GM10248 (cell line): ENCODE measurements at regions not wholly inside any gene's neighbourhood (a gene's known extent, or its start where the extent isn't known, plus 50 kb on each side); places are given as distances from the start of the nearest gene placed in this dataset.

Experiments used
- CTCF ChIA-PET: fragments of 300-600 bp; sonication (Branson Sonifier 250); formaldehyde crosslinking; extraction: SDS; loops from one replicate; lab custom pipeline; 2021; ENCODE audit warnings: antibody characterized with exemption; lab: Yijun Ruan, JAX
- POLR2A ChIA-PET: fragments of 350-650 bp; sonication (Branson Sonifier 250); formaldehyde crosslinking; extraction: SDS; loops from one replicate; lab custom pipeline; 2020; ENCODE audit warnings: antibody characterized with exemption; lab: Yijun Ruan, JAX
- DNase-seq: peaks from one replicate; pipeline ENCODE4 v3.0.0; 2012; ENCODE audit errors: extremely low spot score
- TF ChIP-seq, protein P1 (sequence below): IDR thresholded peaks from 2 replicates; pipeline ENCODE4 v1.5.1; 2012; ENCODE audit warnings: mild to moderate bottlenecking, low read depth; ENCODE audit errors: extremely low read depth, missing control alignments, control extremely low read depth

- ChIA-PET CTCF (interaction anchor here (1.2 to 1.8 kb wide), 2 partner anchors 9 kb away, joined by 3 to 4 read pairs; no protein-coding TSS in a partner anchor), POLR2A (no interaction called here)
- TF ChIP-seq, protein P1, sequence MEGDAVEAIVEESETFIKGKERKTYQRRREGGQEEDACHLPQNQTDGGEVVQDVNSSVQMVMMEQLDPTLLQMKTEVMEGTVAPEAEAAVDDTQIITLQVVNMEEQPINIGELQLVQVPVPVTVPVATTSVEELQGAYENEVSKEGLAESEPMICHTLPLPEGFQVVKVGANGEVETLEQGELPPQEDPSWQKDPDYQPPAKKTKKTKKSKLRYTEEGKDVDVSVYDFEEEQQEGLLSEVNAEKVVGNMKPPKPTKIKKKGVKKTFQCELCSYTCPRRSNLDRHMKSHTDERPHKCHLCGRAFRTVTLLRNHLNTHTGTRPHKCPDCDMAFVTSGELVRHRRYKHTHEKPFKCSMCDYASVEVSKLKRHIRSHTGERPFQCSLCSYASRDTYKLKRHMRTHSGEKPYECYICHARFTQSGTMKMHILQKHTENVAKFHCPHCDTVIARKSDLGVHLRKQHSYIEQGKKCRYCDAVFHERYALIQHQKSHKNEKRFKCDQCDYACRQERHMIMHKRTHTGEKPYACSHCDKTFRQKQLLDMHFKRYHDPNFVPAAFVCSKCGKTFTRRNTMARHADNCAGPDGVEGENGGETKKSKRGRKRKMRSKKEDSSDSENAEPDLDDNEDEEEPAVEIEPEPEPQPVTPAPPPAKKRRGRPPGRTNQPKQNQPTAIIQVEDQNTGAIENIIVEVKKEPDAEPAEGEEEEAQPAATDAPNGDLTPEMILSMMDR: no peak
- no peak for DNase-seq
These were observed 78.1 kb upstream of the PELI2 start for GRCh38 chr14:56040121-56040520.

- POLR2A ChIA-PET: no interaction called here
- TF ChIP-seq, protein P1: no peak
- CTCF ChIA-PET: interaction anchor here (0.7 to 1.2 kb wide), 5 partner anchors 8 to 24 kb away, joined by 3 to 5 read pairs (median 3); no protein-coding TSS in a partner anchor
- DNase-seq: no peak
These were observed 74.0 kb upstream of the PELI2 start for GRCh38 chr14:56044196-56044595.

DNA sequence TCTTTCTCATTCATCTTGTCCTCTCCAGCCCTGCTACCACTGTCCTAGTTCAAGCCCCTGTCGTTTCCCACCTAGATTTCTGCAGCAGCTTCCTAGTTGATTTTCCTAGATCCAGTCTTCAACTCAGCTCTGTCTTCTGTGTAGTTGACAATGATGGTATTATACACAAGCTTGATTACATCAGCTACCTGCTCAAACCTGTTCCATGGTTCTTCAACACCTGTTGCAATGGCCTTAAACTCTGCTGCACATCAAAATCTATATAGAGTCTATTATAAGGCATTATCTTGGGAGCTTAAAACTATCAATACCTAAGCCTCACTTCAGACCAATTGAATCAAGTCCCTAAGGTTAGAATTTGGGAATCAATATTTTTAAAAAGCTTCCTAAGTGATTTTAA is 71.7 kb upstream of the PELI2 start:
- CTCF ChIA-PET: interaction anchor here (1.1 to 1.7 kb wide), 2 partner anchors 10 kb away, joined by 3 to 8 read pairs; no protein-coding TSS in a partner anchor
- TF ChIP-seq, protein P1: no peak
- POLR2A ChIA-PET: no interaction called here
- DNase-seq: no peak

DNA sequence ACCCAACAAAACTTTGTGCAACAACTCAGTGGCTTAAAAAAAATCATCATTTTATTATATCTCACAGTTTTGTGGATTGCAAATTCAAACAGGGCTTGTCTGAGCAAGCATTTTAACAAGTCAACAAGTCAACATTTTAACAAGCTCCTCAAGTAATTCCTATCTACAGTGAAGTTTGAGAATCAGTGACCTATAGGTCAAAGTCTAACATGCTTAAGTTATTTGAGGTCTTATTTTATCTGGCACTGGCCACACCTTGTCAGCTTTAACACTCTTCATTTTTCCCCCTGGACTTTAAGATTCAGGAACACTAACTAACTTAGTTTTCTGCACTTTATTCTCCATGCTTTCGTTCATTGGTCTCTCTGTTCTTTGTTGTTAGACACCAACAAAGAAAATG is 71.2 kb upstream of the PELI2 start:
- TF ChIP-seq, protein P1: no peak
- DNase-seq: no peak
- POLR2A ChIA-PET: no interaction called here
- CTCF ChIA-PET: interaction anchor here (1.7 kb wide), 1 partner anchor 11 kb away, joined by 8 read pairs; no protein-coding TSS in a partner anchor

- TF ChIP-seq, protein P1: no peak
- POLR2A ChIA-PET: interaction anchor here (0.6 kb wide), 1 partner anchor 45 kb away, joined by 3 read pairs; no protein-coding TSS in a partner anchor
- CTCF ChIA-PET: no interaction called here
- DNase-seq: no peak
These were observed 68.7 kb upstream of the PELI2 start for GRCh38 chr14:56049536-56049935.

DNA sequence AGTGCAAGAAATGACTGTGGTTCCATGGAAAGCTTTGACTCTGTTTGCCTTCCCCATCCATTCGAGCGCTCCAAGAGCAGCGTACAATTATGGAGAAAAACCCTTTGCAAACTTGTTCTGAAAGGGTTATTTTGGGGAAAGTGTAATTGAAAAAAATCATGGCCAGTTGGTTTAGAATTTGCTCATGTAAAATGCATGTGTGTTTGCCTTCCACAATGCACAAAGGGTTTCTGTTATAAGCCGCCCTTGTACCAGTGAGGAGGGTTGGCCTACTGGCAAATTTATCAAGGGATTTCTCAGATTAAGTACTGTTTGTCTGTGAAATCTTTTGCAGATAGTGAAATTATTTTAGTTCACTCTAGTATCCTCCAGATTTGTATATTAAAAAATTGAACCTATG is 62.7 kb upstream of the PELI2 start:
- CTCF ChIA-PET: no interaction called here

More for the DNA sequence above, 62.7 kb upstream of the PELI2 start:
- no peak for DNase-seq
- TF ChIP-seq, protein P1: no peak
- POLR2A ChIA-PET: no interaction called here
